IMR-90 (cell line): ENCODE measurements at regions not wholly inside any gene's neighbourhood (a gene's known extent, or its start where the extent isn't known, plus 50 kb on each side); places are given as distances from the start of the nearest gene placed in this dataset.

Source experiments
- CEBPB ChIP-seq: IDR thresholded peaks from 2 replicates; pipeline ENCODE4 v1.6.1; 2012; ENCODE audit warnings: low read depth, low read length, improper control_type of control experiment
- CHD1 ChIP-seq: IDR thresholded peaks from 2 replicates; pipeline ENCODE4 v1.6.1; 2012; ENCODE audit warnings: low read depth, low read length, improper control_type of control experiment
- CTCF ChIP-seq: conservative IDR thresholded peaks from 2 replicates; pipeline ENCODE4 v1.5.1; 2012; ENCODE audit warnings: mild to moderate bottlenecking, low read depth, low read length, improper control_type of control experiment
- FOS ChIP-seq: fragments of 150-350 bp; IDR thresholded peaks from 2 replicates; pipeline ENCODE4 v1.6.1; 2016; ENCODE audit warnings: low read depth, low read length
- MAFK ChIP-seq: IDR thresholded peaks from 2 replicates; pipeline ENCODE4 v1.6.1; 2012; ENCODE audit warnings: low read depth, low read length, improper control_type of control experiment
- NFE2L2 ChIP-seq: fragments of 150-350 bp; IDR thresholded peaks from 2 replicates; pipeline ENCODE4 v1.6.1; 2016; ENCODE audit warnings: low read depth, mild to moderate bottlenecking, low read length
- POLR2A ChIP-seq: IDR thresholded peaks from 2 replicates; pipeline ENCODE4 v1.6.1; 2012; ENCODE audit warnings: mild to moderate bottlenecking, low read depth, low read length
- RAD21 ChIP-seq: IDR thresholded peaks from 2 replicates; pipeline ENCODE4 v1.6.1; 2012; ENCODE audit warnings: low read length, improper control_type of control experiment
- RCOR1 ChIP-seq: IDR thresholded peaks from 2 replicates; pipeline ENCODE4 v1.6.1; 2012; ENCODE audit warnings: mild to moderate bottlenecking, low read length, improper control_type of control experiment; ENCODE audit not compliant: insufficient replicate concordance
- RFX5 ChIP-seq: IDR thresholded peaks from 2 replicates; pipeline ENCODE4 v1.8.0; 2012; ENCODE audit warnings: low read depth, mild to moderate bottlenecking, low read length, moderate library complexity

DNA sequence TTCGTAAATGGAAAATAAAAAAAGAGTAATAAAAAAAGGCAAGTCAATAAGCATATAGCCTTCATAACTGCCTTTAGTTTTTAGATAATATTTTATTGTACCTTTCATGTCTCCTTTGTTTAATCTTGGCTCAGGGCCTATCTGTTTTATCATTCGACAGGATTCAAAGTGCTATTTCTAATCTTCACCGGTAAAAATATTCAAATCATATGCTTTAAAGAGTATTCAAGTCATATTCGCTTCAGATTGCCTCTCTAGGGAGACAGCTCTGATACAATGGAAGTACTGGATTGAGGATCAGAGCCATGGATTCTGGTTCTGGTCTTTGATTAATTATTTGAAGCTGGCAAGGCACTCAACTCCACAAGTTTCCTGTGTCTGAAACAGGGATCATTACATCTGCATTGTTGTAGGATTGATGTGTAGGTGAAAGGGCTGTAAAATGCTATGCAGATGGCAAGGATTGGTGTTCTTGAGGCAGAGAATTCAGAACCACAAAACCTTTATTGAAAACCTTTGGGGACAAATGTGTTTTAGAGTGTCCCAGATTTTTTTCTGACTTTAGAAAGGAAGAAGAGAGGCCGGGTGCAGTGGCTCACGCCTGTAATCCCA, 84.3 kb upstream of the RAPH1 start:
- no peak for TF ChIP-seq CTCF
- no peak for TF ChIP-seq RFX5
- no peak for TF ChIP-seq CEBPB
- no peak for TF ChIP-seq NFE2L2
- no peak for TF ChIP-seq POLR2A
- TF ChIP-seq FOS, result no peak
- TF ChIP-seq RAD21, result no peak
- no peak for TF ChIP-seq CHD1
- TF ChIP-seq MAFK, result no peak
- no peak for TF ChIP-seq RCOR1
